ENCODE measurements at regions not wholly inside any gene's neighbourhood (a gene's known extent, or its start where the extent isn't known, plus 50 kb on each side); places are given as distances from the start of the nearest gene placed in this dataset.
"Not testable (repeated sequence)": the region's sequence is repeated elsewhere in the genome, so short reads cannot be mapped to it uniquely, and the experiment has no call there.

DNA sequence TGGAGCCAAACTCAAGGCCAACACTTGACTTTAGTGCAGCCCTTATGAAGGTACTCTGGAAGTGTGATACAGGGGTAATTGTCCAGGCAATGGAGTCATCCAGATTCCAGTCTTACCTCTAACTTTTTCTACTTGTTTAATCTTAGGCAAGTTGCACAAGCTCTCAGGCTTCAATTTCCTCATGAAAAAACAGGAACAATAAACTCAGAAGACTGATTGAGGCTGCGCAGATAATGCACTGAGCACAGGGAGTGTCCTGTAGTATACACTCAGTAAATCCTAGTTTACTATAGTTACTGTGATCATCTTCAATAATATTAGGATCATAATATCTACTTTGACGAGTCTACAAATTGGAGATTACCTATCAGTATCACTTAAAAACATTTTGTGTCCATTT, 127.5 kb upstream of the SMLR1 start:
- ATAC-seq (no peak), DNase-seq (ENCODE audit: low spot score) (no peak)

DNA sequence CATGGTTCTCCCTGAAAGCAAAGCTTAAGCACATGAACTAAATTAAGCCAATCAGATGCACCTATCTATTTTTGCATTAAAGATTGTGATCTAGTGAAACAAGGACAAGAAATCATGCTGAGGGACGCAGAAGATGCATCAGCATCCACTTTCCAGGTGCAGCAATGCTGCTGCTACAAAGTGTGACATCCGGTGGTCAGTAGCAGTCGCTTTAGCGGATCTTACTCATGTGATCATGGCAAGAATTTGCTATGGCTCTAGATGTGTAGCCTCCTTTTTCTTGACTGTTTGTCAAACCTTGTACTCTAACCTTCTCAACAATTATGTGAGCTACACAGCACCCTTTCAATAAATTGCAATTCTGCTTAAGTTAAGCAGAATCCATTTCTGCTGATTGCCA, 126.8 kb upstream of the SMLR1 start:
- ATAC-seq: no peak

DNA sequence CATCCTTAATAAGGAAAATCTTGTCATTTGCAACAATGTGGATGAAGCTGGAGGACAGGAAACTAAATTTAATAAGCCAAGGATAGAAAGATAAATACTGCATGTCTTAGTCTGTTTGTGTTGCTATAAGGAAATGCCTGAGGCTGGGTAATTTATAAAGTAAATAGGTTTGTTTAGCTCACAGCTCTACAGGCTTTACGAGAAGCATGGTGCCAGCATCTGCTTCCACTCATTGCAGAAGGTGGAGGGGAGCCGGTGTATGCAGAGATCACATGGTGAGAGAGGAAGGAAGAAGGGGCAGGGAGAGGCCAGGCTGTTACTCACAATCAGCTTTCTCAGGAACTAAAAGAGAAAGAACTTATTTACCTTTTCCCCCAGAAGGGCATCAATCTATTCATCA, 118.9 kb upstream of the SMLR1 start:
- ATAC-seq (no peak), DNase-seq (ENCODE audit: low spot score) (no peak)

More for the DNA sequence above, 126.8 kb upstream of the SMLR1 start:
- no peak for DNase-seq (ENCODE audit: low spot score)

DNA sequence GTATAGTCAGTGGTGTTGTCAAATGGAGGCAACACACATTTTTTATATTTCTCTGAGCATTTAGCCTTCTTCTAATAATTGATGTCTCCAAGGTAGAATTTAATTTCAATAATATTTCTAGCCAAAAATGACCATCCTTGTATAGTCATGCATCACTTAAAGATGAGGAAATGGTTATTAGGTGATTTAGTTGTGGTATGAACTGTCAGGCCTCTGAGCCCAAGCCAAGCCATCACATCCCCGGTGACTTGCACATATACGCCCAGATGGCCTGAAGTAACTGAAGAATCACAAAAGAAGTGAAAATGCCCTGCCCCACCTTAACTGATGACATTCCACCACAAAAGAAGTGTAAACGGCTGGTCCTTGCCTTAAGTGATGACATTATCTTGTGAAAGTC, 115.6 kb upstream of the SMLR1 start:
- ATAC-seq; DNase-seq (ENCODE audit: low spot score): not testable (repeated sequence)

DNA sequence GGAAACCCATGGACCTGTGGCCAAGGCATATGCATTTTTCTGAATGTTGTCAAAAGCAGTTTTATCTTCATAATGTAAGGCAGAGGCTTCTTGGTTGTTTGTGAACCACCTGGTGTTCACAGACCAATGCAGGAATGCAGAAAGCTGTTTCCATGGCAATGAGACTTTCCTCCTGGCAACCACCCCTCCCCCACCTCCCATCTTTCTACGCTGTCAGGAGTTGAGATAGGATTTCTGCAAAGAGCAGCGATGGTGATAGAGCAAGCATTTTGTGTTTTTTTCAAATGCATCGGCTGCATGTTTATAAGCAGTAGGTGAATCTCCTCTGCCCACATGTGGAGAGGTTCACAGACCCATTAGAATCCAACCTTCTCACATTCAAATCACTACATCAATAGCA, 114.1 kb upstream of the SMLR1 start:
- ATAC-seq (no peak), DNase-seq (ENCODE audit: low spot score) (no peak)

DNA sequence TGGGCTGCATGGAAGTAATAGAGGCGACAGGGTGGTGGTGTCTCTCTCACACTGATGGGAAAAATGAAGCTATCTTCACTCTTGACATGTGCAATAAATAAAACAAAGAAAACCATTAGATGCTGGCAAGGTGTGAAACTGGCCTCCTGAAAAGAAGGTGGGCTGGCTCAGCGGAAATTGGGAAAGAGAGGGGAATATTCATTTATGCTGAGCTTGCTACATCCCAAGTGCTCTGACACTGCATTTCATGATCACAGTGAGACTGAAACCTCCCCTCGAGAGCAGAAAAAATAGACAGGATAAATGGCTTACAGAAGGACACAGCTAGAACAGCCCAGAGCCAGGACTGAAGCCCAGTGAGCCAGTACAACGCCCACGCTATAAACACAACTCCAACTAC, 112.1 kb upstream of the SMLR1 start:
- ATAC-seq (no peak), DNase-seq (ENCODE audit: low spot score) (no peak)

DNA sequence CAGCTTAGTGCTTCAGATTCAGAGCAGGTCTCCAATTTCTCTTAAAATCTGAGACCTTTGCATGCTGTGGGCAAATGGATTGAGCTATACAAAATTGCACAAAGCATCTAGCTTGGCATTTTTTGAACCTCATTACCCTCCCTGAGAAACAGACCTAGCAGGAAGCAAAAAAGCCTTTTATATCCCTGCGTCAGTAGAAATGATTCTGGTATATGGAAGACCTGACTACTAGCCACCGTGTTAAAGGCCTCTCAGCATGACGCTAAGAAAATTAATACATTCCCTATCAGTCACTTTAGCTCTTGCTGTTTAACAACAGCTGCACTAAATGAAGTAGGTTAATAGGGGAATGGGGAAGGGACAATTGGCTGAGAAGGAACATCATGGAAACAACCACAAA, 110.7 kb upstream of the SMLR1 start:
- DNase-seq (ENCODE audit: low spot score) (no peak), ATAC-seq (no peak)

DNA sequence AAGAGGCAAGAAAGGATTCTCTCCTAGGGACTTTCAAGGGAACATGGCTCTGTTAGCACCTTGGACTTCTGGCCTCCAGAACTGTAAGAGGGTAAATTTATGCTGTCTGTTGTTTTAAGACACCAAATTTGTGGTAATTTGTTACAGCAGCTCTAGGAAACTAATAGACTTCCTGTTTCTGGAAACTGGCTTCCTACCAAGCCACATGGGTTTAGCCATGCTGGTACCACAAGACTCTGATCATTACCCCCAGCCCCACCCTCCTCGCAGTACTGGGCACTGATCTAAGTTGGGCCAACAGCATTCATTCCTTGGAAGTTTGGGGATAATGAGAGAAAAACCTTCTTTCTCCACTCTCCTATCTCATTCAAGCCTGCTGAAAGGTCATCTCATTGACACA, 109.5 kb upstream of the SMLR1 start:
- DNase-seq (ENCODE audit: low spot score) (no peak), ATAC-seq (no peak)

DNA sequence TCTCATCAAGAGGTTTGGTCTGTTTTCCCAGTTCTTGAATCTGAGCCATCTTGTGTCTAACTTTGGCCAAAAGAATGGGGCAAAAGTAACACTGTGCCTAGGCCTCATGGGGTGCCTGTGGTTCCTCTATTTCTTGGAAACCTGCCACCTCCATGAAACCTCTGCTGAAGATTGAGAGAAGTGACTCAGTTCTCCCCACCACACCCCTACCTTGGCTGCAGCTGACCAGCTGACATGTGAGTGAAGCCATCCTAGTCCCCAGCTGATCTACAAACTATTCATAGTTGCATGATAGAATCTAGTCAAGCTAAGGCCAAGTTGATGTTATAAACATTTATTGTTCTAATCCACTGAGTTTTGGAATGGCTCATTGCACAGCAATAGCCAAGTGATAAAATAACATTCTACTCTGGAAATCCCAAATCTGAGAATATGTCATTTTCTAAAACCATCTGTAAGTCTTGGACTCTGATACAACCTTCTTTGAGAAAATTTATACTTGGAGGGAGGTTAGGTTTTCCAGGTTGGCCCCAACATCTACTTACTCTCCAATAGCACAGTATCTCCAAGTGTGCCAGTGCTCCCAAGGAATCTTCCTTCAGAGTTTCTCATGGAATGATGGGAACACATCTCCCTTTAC, 107.0 kb upstream of the SMLR1 start:
- no peak for DNase-seq (ENCODE audit: low spot score)
- no peak for ATAC-seq

DNA sequence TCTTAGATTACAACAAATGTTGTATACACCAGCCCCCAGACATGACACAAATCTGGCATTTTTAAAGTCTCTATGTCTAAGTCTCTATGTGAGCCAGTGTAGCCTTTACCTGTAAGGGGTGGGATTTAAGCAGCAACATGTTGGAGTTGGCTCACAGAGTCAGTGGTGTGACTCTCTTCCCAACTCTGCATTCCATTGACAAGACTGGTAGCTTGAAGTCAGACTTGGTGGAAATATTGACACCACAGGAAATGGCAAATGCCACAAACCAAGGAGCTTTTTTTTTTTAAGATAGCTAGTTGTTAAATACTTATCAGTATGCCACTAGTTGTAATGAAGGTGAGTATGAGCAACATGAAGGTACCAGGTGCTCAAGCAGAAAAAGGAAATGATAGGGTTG, 103.1 kb upstream of the SMLR1 start:
- DNase-seq (ENCODE audit: low spot score): no peak
- no peak for ATAC-seq

DNA sequence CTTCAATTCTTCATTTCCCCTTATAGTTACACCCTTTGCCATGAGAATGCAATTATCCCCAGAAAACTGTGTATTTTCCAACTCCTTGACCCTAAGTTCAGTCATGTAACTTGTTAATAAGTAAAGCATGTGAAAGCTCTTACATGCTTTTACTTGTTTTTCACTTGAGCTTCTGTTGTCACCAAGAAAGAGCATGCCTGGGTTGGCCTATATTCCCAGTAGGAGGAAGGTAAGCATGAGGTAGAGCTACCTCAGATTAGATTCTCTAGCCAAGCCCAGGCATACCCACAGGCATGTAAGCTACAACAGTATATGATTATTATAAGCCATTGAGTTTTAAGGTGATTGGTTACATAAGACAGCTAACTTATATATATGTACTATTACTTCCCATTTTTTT, 101.7 kb upstream of the SMLR1 start:
- ATAC-seq: no peak
- no peak for DNase-seq (ENCODE audit: low spot score)

DNA sequence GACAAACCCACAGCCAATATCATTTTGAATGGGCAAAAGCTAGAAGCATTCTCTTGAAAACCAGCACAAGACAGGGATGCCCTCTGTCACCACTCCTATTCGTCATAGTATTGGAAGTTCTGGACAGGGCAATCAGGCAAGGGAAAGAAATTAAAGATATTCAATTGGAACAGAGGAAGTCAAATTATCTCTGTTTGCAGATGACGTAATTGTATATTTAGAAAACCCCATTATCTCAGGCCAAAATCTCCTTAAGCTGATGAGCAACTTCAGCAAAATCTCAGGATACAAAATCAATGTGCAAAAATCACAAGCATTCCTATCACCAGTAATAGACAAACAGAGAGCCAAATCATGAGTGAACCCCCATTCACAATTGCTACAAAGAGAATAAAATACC, 99.1 kb upstream of the SMLR1 start:
- DNase-seq (ENCODE audit: low spot score): not testable (repeated sequence)

DNA sequence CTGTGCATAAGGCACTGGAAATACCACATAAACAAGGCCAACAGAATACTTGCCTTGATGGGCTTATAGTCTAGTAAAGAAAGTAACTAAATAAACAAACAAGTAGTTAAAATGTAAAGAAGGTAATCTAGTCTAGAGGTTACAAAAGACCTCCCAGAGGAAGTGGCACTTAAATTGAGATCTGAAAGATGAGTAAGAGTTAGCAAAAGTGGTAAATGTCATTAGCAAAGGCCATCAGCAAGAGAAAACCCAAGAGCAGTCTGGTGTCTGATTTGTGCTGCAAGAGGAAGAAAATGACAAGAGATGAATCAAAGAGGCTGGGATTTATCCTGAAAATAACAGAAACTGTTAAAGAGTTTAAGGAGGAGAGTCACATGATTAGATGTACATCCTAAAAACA, 96.6 kb upstream of the SMLR1 start:
- DNase-seq (ENCODE audit: low spot score): no peak
- ATAC-seq: no peak

More for the DNA sequence above, 99.1 kb upstream of the SMLR1 start:
- not testable (repeated sequence) for ATAC-seq

DNA sequence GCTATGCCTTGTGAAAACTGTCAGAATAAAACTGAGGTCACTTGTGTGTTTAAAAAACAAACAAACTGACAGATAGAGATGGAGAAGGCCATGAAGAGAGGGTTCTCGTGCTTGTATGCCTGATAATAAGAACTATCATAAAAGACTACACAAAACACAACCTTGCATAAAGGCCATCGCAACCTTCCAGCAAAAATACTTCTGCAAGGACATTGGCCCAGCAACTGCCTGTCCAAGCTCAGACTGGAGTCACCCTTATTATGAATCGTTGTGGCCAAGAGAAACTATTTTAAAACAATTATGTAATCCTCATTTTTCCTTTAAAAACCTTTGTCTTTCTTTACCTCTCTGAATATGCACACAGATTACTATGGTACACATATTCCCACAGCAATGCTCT, 93.0 kb upstream of the SMLR1 start:
- DNase-seq (ENCODE audit: low spot score) (no peak), ATAC-seq (no peak)

DNA sequence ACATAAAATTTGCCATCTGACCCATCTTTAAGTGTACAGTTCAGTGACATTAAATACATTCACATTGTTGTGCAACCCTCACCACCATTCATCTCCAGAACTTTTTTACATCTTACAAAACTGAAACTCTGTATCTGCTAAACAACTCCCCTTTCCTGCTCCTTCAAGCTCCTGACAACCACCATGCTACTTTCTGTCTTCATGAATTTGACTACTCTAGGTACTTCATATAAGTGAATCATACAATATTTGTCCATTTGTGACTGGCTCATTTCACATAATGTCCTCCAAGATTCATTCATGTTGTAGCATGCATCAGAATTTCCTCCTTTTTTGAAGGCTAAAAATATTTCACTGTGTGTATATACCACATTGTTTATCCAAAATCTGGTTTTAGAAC, 86.9 kb upstream of the SMLR1 start:
- no peak for ATAC-seq
- DNase-seq (ENCODE audit: low spot score): no peak

DNA sequence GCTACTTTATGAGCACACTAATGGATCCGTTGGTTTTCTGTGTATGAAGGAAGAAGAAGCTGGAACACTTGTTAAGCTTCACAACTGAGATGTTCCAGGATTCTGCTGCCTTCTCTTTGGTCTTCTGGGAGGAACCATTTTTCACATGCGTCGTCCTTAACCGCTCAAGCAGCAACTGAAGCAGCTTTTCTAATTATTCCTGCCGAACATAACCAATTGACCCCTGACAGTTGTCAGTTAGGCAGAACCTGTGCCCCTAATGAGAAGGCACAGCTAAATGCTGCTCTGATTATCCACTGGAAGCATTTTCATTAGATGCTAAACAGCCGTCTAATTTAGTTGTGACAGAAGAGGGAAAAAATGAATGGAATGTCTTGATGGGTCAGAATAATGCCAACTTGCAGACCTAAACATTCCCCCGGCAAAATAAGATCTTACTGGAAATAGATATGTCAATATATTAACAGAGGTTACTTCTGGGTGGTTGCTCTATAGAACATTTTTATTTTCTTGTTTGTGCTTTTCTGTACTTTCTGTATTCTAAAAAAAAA, 85.0 kb upstream of the SMLR1 start:
- no peak for ATAC-seq
- DNase-seq (ENCODE audit: low spot score): no peak

DNA sequence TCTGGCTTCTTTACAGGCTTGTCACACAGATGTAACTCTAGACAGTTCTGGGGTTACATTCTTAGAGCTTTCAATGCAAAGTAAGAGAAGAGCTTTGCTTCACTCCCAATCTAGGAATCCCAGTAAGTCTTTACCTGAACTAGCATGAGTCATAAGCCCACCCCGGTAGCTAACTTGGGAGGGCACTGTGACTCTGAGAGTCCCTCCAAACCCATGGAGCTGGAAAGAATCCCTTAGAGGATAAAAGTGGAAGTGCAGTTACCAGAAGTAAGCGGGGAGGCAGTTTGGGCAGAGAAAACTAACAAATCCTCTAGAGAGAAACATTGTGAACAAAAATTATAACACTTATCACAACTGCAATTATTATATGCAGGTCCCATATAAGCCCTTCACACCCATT, 84.0 kb upstream of the SMLR1 start:
- no peak for DNase-seq (ENCODE audit: low spot score)
- ATAC-seq: no peak

DNA sequence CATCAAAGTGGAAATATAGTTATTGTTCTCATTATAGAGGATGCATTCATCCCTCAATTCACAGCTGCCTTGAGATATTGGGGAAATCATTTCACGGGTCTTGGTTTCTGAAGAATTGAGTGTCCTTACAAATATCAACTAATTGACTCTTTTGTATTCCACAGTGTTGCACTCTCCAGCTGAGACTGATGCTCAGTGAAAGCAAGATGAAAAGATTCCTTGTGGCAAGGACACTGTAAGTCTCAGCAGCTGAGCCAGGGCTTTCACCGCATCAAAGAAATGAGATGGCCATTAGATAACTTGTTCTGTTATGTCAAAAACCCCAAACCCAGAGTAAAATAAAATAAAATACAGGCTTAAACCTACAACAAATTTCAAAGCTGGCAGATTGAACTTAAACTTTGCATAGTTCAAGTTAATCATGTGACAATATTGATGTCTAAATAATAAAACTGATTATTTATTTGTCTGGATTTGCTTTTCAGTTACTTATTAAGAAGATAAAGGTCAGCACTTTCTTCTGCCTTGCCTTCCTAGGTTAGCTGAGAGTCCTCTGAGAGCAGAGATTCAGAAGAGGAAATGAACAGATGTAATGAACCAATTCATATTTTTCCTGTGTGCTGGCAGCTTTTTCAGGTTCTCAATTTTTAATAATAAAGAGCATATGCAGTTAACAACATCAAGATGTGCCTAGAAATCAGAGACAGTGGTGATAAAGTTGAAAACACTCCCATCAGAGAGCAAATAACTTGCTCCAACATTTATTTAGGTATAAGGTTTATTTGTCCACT, 82.4 kb upstream of the SMLR1 start:
- ATAC-seq (no peak), DNase-seq (ENCODE audit: low spot score) (no peak)

DNA sequence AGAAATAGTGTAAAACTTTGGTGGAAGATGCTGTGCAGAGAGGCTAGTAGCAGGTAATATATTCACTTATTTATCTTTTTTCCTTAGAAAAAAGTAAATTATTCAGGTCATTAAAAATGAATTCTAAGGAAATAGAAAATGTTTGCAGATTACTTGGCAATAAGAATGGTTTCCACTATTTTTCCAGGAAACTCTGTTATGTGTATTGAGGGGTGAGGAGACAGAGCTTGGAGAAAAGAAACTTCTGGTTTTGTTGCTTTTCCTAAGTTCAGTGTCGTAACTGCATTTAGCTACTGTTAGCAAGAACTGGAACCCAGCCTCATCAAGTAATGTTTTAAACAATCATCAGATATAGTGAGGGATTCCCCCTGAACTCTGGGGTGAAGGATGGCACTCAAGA, 79.2 kb upstream of the SMLR1 start:
- no peak for DNase-seq (ENCODE audit: low spot score)
- ATAC-seq: no peak

DNA sequence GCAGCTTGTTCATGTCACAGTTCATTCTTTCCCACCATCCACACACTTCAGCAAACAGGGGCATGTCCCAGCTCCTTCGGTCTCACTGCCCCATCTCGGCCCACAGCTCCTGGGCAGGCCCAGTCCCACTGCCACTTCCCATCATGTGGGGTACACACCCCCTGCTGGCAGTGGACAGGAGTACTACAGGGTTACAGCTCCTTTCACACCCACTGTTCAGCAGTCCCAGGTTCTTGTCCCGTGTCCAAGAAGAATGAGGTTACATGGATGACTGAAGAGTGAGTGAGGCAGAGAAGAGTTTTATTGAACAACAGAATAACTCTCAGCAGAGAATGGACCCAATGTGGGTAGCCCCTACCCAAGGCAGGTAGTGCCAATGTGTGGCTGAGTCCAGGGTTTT, 77.8 kb upstream of the SMLR1 start:
- no peak for ATAC-seq
- no peak for DNase-seq (ENCODE audit: low spot score)

DNA sequence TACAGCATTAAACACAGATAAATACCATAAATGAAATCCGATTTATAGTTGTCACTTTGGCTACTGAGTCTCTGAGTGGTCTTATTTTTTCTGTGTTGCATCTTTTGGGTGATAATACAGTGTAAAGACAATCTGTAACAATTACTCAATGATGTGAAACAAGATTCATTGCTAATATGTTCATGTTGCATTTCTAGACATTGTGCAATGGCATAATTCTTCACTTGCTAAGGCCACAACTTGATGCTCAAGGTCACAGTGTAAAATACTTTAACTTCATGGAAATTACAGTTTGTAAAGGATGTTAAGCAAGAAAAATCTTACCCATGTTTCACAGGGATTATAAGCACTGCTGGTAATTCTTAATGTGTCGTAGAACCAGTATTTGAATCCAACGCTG, 74.9 kb upstream of the SMLR1 start:
- no peak for DNase-seq (ENCODE audit: low spot score)
- no peak for ATAC-seq

DNA sequence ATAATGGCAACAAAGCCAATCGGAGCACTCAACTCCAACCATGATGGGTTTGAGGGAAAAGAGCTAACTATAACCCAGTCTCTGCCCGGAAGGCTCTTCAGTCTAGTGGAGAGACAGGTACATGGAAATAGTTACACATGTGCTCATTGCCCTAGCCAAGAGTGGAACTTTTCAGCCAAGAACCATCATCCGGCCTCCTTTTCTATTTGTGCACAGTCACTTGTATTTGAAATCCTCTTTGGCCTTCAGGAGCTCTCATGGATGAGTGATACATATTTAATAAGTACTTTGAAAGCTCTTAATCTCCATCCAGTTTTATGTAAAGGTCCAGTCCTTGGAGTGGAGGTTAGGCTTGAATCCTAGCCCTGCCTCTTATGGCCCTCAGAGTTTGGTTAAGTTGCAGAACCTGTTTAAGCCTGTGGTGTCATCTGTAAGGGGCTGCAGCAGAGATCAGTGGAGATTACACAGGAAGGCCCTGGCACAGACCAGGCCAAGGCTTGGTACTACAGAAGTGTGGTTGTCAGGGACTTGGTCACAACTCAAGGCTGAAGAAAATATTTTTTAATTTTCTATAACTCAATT, 72.3 kb upstream of the SMLR1 start:
- DNase-seq (ENCODE audit: low spot score): no peak
- ATAC-seq: no peak

Data from left lobe of liver (tissue), 2 donors.